GM23338 (cell line): ENCODE measurements at regions not wholly inside any gene's neighbourhood (a gene's known extent, or its start where the extent isn't known, plus 50 kb on each side); places are given as distances from the start of the nearest gene placed in this dataset.

Experiments used
- CTCF ChIP-seq, 2 experiments: fragments of 200-600 bp in 1 of 2; sonication (generic) in 1 of 2; conservative IDR thresholded peaks; 2 replicates each; pipeline versions ENCODE4 v1.5.1 to v1.6.1; 2016 to 2017; ENCODE audit warnings: antibody characterized with exemption in 2 of 2, low read depth in 2 of 2, mild to moderate bottlenecking in 2 of 2, moderate library complexity in 1 of 2
- EZH2 ChIP-seq: fragments of 200-600 bp; sonication (generic); IDR thresholded peaks from one replicate; pipeline ENCODE4 v1.8.0; 2017; ENCODE audit warnings: antibody characterized with exemption, mild to moderate bottlenecking, low read depth; ENCODE audit not compliant: unreplicated experiment
- EZH2phosphoT487 ChIP-seq: fragments of 200-600 bp; sonication (generic); IDR thresholded peaks from one replicate; pipeline ENCODE4 v1.8.1; 2018; ENCODE audit warnings: antibody characterized with exemption; ENCODE audit not compliant: unreplicated experiment
- JUNB ChIP-seq: IDR thresholded peaks from one replicate; pipeline ENCODE4 v1.6.1; 2016; ENCODE audit warnings: antibody characterized with exemption; ENCODE audit not compliant: unreplicated experiment
- POLR2AphosphoS5 ChIP-seq: IDR thresholded peaks from 2 replicates; pipeline ENCODE4 v1.6.1; 2016; ENCODE audit warnings: antibody characterized with exemption, low read depth
- REST ChIP-seq: IDR thresholded peaks from one replicate; pipeline ENCODE4 v1.6.1; 2018; ENCODE audit warnings: antibody characterized with exemption; ENCODE audit not compliant: unreplicated experiment

- TF ChIP-seq REST, result no peak
- TF ChIP-seq CTCF (conservative IDR thresholded peaks at IDR 0.05; ENCODE audit: low read depth in 2 of 2), result no peak
- no peak for TF ChIP-seq JUNB
- no peak for TF ChIP-seq EZH2
- TF ChIP-seq EZH2phosphoT487, result no peak
- TF ChIP-seq POLR2AphosphoS5, result no peak
Measured at GRCh38 chr14:22468830-22469229, 120.2 kb downstream of the DAD1 start.
